HepG2 (cell line): ENCODE measurements at regions not wholly inside any gene's neighbourhood (a gene's known extent, or its start where the extent isn't known, plus 50 kb on each side); places are given as distances from the start of the nearest gene placed in this dataset.

Source experiments
- ATAC-seq: fragments of 200-7000 bp; cut with Tn5 transposase; 3 replicates; pipeline ENCODE4 v1.9.1; 2020; ENCODE audit warnings: mild to moderate bottlenecking, moderate library complexity
- BruUV-seq: library from RNA; stranded (reverse); fragments of 400-500 nt; replicated peaks from 2 replicates; lab custom pipeline; 2021; lab: Mats Ljungman, UMichigan
- CTCF ChIA-PET: fragments of 300-600 bp; formaldehyde crosslinking; extraction: SDS; loops from one replicate; lab custom pipeline; 2021; ENCODE audit warnings: low total read pairs, inconsistent platforms, low intra/inter-chr PET ratio; lab: Yijun Ruan, JAX
- POLR2A ChIA-PET: fragments of 350-600 bp; sonication (Branson Sonifier 250); formaldehyde crosslinking; loops from one replicate; lab custom pipeline; 2020; ENCODE audit warnings: antibody characterized with exemption, inconsistent platforms; lab: Yijun Ruan, JAX
- DNase-seq: peaks from one replicate; pipeline ENCODE4 v3.0.0-alpha.2; 2015; ENCODE audit warnings: low spot score
- FAIRE-seq: peaks from 3 replicates; lab custom pipeline; 2011; peaks lifted over from hg19 to GRCh38; lab: Jason Lieb, UNC
- H2AFZ ChIP-seq: one replicate; pipeline ENCODE4 v1.6.1; 2011; ENCODE audit warnings: low read length, inconsistent platforms
- H3K27ac ChIP-seq: fragments of 300-600 bp; 3 replicates; pipeline ENCODE4 v1.8.0; 2011; ENCODE audit warnings: mixed run types, mild to moderate bottlenecking, mixed read lengths, low read length, inconsistent platforms; ENCODE audit not compliant: insufficient read depth; ENCODE audit errors: extremely low read length
- H3K27me3 ChIP-seq, 2 experiments: fragments of 200-600 bp in 1 of 2; 2 replicates in 1 of 2; 3 replicates in 1 of 2; pipeline versions ENCODE4 v1.6.0 to v1.8.0; 2011; ENCODE audit warnings: low read length in 2 of 2, mild to moderate bottlenecking in 2 of 2, moderate library complexity in 2 of 2, inconsistent platforms in 1 of 2; ENCODE audit not compliant: insufficient read depth in 2 of 2, control insufficient read depth in 1 of 2
- H3K36me3 ChIP-seq, 2 experiments: fragments of 200-600 bp in 1 of 2; replicated peaks in 1 of 2; 2 replicates in 1 of 2; 3 replicates in 1 of 2; pipeline versions ENCODE4 v1.5.1 to v1.8.0; 2011; ENCODE audit warnings: low read length in 2 of 2, inconsistent platforms in 1 of 2; ENCODE audit not compliant: insufficient read depth in 2 of 2, control insufficient read depth in 1 of 2
- H3K4me1 ChIP-seq: 2 replicates; pipeline ENCODE4 v1.5.1; 2012; ENCODE audit warnings: low read length, inconsistent platforms; ENCODE audit not compliant: insufficient read depth
- H3K4me2 ChIP-seq: 2 replicates; pipeline ENCODE4 v1.6.0; 2011; ENCODE audit warnings: low read depth, low read length, inconsistent platforms
- H3K4me3 ChIP-seq, 3 experiments: fragments of 200-600 bp in 1 of 3; sonication (generic), shearing (Covaris generic) in 1 of 3; replicated peaks in 1 of 3; 2 replicates each; pipeline ENCODE4 v1.5.1; 2011 to 2016; ENCODE audit warnings: low read length in 3 of 3, inconsistent platforms in 2 of 3, low read depth in 2 of 3, mild to moderate bottlenecking in 2 of 3, control low read depth in 1 of 3, mixed read lengths in 1 of 3; ENCODE audit not compliant: insufficient read depth in 1 of 3
- H3K79me2 ChIP-seq: one replicate; pipeline ENCODE4 v1.6.1; 2011; ENCODE audit warnings: low read length, inconsistent platforms; ENCODE audit not compliant: insufficient read depth
- H3K9ac ChIP-seq: 2 replicates; pipeline ENCODE4 v1.6.0; 2011; ENCODE audit warnings: mild to moderate bottlenecking, low read depth, low read length, inconsistent platforms; ENCODE audit not compliant: insufficient read depth
- H3K9me3 ChIP-seq: 2 replicates; pipeline ENCODE4 v1.5.1; 2012; ENCODE audit warnings: mild to moderate bottlenecking, low read length
- H4K20me1 ChIP-seq: 2 replicates; pipeline ENCODE4 v1.6.0; 2011; ENCODE audit warnings: inconsistent platforms, mild to moderate bottlenecking, low read length, moderate library complexity; ENCODE audit not compliant: insufficient read depth
- FIP1L1 ChIP-seq: fragments of 200-400 bp; formaldehyde crosslinking; IDR thresholded peaks from 2 replicates; pipeline ENCODE4 v1.6.1; 2018; ENCODE audit warnings: low read depth, mild to moderate bottlenecking, low read length, moderate library complexity, borderline replicate concordance; ENCODE audit not compliant: insufficient read depth
- FOSL1 ChIP-seq: sonication (generic); formaldehyde crosslinking; IDR thresholded peaks from 2 replicates; pipeline ENCODE4 v1.9.0; 2021; ENCODE audit warnings: missing genetic modification reagents, borderline replicate concordance
- IRX3 ChIP-seq: sonication (generic); formaldehyde crosslinking; IDR thresholded peaks from 2 replicates; pipeline ENCODE4 v1.8.1; 2023; ENCODE audit warnings: mild to moderate bottlenecking, low read depth, missing genetic modification reagents, borderline replicate concordance
- KLF12 ChIP-seq: sonication (generic); formaldehyde crosslinking; IDR thresholded peaks from 2 replicates; pipeline ENCODE4 v1.4.0; 2020; ENCODE audit warnings: missing genetic modification reagents, borderline replicate concordance
- MXI1 ChIP-seq: IDR thresholded peaks from 3 replicates; pipeline ENCODE4 v1.6.1; 2012; ENCODE audit warnings: low read depth, low read length, inconsistent platforms, borderline replicate concordance
- MZF1 ChIP-seq: sonication (generic); formaldehyde crosslinking; IDR thresholded peaks from 2 replicates; pipeline ENCODE4 v1.8.1; 2023; ENCODE audit warnings: mild to moderate bottlenecking, missing genetic modification reagents, borderline replicate concordance
- NFYC ChIP-seq: IDR thresholded peaks from 2 replicates; pipeline ENCODE4 v1.6.1; 2016; ENCODE audit warnings: missing genetic modification reagents, missing compliant biosample characterization
- PLRG1 ChIP-seq: fragments of 450-650 bp; conservative IDR thresholded peaks from 2 replicates; pipeline ENCODE4 v1.6.1; 2016
- SOX13 ChIP-seq, 3 experiments: fragments of 450-650 bp in 1 of 3; sonication (generic) in 1 of 3; formaldehyde crosslinking in 1 of 3; IDR thresholded peaks in 2 of 3; conservative IDR thresholded peaks in 1 of 3; 2 replicates each; pipeline versions ENCODE4 v1.5.0 to v1.6.1; 2016 to 2020; ENCODE audit warnings: antibody characterized with exemption in 1 of 3, mild to moderate bottlenecking in 1 of 3, missing compliant biosample characterization in 1 of 3, missing genetic modification reagents in 1 of 3, moderate library complexity in 1 of 3
- TEF ChIP-seq: sonication (generic); formaldehyde crosslinking; IDR thresholded peaks from 2 replicates; pipeline ENCODE4 v1.5.0; 2020; ENCODE audit warnings: missing genetic modification reagents
- ZBTB3 ChIP-seq: sonication (generic); formaldehyde crosslinking; IDR thresholded peaks from 2 replicates; pipeline ENCODE4 v1.4.0; 2020; ENCODE audit warnings: low read depth, mild to moderate bottlenecking, moderate library complexity, missing genetic modification reagents, borderline replicate concordance
- ZNF225 ChIP-seq: sonication (generic); formaldehyde crosslinking; IDR thresholded peaks from 2 replicates; pipeline ENCODE4 v1.4.0; 2020; ENCODE audit warnings: mild to moderate bottlenecking, missing genetic modification reagents
- ZNF280B ChIP-seq: sonication (generic); formaldehyde crosslinking; IDR thresholded peaks from 2 replicates; pipeline ENCODE4 v1.5.0; 2020; ENCODE audit warnings: missing genetic modification reagents, mild to moderate bottlenecking, borderline replicate concordance
- ZNF75D ChIP-seq: sonication (generic); formaldehyde crosslinking; IDR thresholded peaks from 2 replicates; pipeline ENCODE4 v1.8.1; 2023; ENCODE audit warnings: missing genetic modification reagents, mild to moderate bottlenecking, borderline replicate concordance
- ZSCAN12 ChIP-seq: sonication (generic); formaldehyde crosslinking; IDR thresholded peaks from 2 replicates; pipeline ENCODE4 v1.9.0; 2021; ENCODE audit warnings: mild to moderate bottlenecking, missing genetic modification reagents
- WGBS: methylation state at CpG from one replicate; pipeline ENCODE4 v1.1.6; 2017; ENCODE audit warnings: low lambda C conversion rate; 5-methylcytosine and 5-hydroxymethylcytosine counted together
- in situ Hi-C: cut with HindIII; loops from 2 replicates; pipeline ENCODE4 v1.10.0; 2017; ENCODE audit warnings: low pct_unique_long_range_greater_than_20kb; ENCODE audit not compliant: extremely low pct_ligation_motif_present
- intact Hi-C: fragments of 100-400 bp; cut with micrococcal nuclease; formaldehyde crosslinking; loops from one replicate; pipeline ENCODE4 v1.10.0; 2022; ENCODE audit not compliant: unreplicated experiment

GRCh38 chr5:2387250-2387633, 364.2 kb downstream of the IRX2 start:
- no peak for FAIRE-seq
- POLR2A ChIA-PET: no interaction called here
- Histone ChIP-seq H3K4me3 (no peak overlapping the region), H3K36me3 (no peaks in the 10 kb centered on the region), H3K4me1 (no peaks in the 10 kb centered on the region), H4K20me1 (no peaks in the 10 kb centered on the region), H3K27ac (no peak overlapping the region), H2AFZ (no peak overlapping the region), H3K9ac (no peak overlapping the region), H3K79me2 (no peaks in the 10 kb centered on the region), H3K9me3 (no peaks in the 10 kb centered on the region), H3K4me2 (no peak overlapping the region), H3K27me3 (peaks cover 10 to 64% of the 10 kb centered on the region in 2 experiments; a peak in 4 of 5 replicates)
- intact Hi-C loops (no loop called here), in situ Hi-C loops (no loop called here)
- TF ChIP-seq ZSCAN12 (CRISPR knock-in tag) (no peak), KLF12 (CRISPR knock-in tag) (no peak), ZNF225 (CRISPR knock-in tag) (no peak)
- BruUV-seq: no TSS peak
- WGBS: 26% methylated on average over 7 of the region's 11 CpGs
- CTCF ChIA-PET: no interaction called here
- no peak for DNase-seq
- ATAC-seq: no peak

GRCh38 chr5:2385818-2386217, 365.7 kb downstream of the IRX2 start:
- in situ Hi-C loops: no loop called here
- Histone ChIP-seq H3K9me3 (no peaks in the 10 kb centered on the region), H4K20me1 (no peaks in the 10 kb centered on the region), H3K27me3 (peaks cover 10 to 62% of the 10 kb centered on the region in 2 experiments; a peak in 4 of 5 replicates), H3K4me1 (no peaks in the 10 kb centered on the region), H2AFZ (no peak overlapping the region), H3K9ac (no peak overlapping the region), H3K4me3 (no peak overlapping the region), H3K79me2 (no peaks in the 10 kb centered on the region), H3K4me2 (no peak overlapping the region)
- DNase-seq: no peak
- ChIA-PET CTCF (no interaction called here), POLR2A (no interaction called here)
- intact Hi-C loops: no loop called here
- ATAC-seq: no peak
- 0% methylated on average over 3 of the region's 3 CpGs for WGBS
- TF ChIP-seq IRX3 (no peak), MZF1 (CRISPR knock-in tag) (no peak), SOX13 (IDR thresholded peaks at IDR 0.05) (no peak), SOX13 (CRISPR knock-in tag; conservative IDR thresholded peaks at IDR 0.05 in 1 of 2, IDR thresholded peaks at IDR 0.05 in 1 of 2) (no peak), PLRG1 (no peak), ZBTB3 (no peak), NFYC (CRISPR knock-in tag) (no peak), ZNF75D (CRISPR knock-in tag) (no peak), ZNF280B (CRISPR knock-in tag) (no peak), TEF (CRISPR knock-in tag) (no peak), FOSL1 (no peak), FIP1L1 (no peak), MXI1 (no peak)
- TF ChIP-seq, all 625 proteins: peak for 0
- BruUV-seq: no TSS peak
- Histone ChIP-seq H3K36me3 (no peaks in the 10 kb centered on the region), H3K27ac (no peak overlapping the region)
- no peak for FAIRE-seq
